Caco-2 (cell line): ENCODE measurements at regions not wholly inside any gene's neighbourhood (a gene's known extent, or its start where the extent isn't known, plus 50 kb on each side); places are given as distances from the start of the nearest gene placed in this dataset.

ENCODE experiments used
- BruUV-seq: library from RNA; stranded (reverse); fragments of 400-500 nt; replicated peaks from 2 replicates; lab custom pipeline; 2021; lab: Mats Ljungman, UMichigan
- CTCF ChIA-PET: fragments of 300-600 bp; sonication (Branson Sonifier 250); formaldehyde crosslinking; loops from one replicate; lab custom pipeline; 2022; ENCODE audit warnings: antibody characterized with exemption; lab: Charles Lee
- POLR2A ChIA-PET: fragments of 300-600 bp; sonication (Branson Sonifier 250); formaldehyde crosslinking; loops from one replicate; lab custom pipeline; 2022; ENCODE audit warnings: antibody characterized with exemption; lab: Charles Lee
- DNase-seq, 2 experiments: peaks; one replicate each; pipeline versions ENCODE4 v3.0.0 to v3.0.0-alpha.2; 2020 to 2022
- H3K27me3 ChIP-seq: replicated peaks from 2 replicates; pipeline ENCODE4 v1.6.0; 2011; ENCODE audit warnings: low read length; ENCODE audit not compliant: control insufficient read depth, insufficient read depth
- H3K36me3 ChIP-seq: 2 replicates; pipeline ENCODE4 v1.5.1; 2011; ENCODE audit warnings: low read length; ENCODE audit not compliant: control insufficient read depth, insufficient read depth
- H3K4me1 ChIP-seq: fragments of 250-450 bp; sonication (Bioruptor Pico); 2 replicates; pipeline ENCODE4 v1.5.1; 2020; ENCODE audit warnings: mild to moderate bottlenecking
- H3K4me3 ChIP-seq: 2 replicates; pipeline ENCODE4 v1.5.1; 2011; ENCODE audit warnings: low read depth, mild to moderate bottlenecking, control low read depth, low read length
- H3K9me3 ChIP-seq: fragments of 250-450 bp; sonication (Bioruptor Pico); 2 replicates; pipeline ENCODE4 v1.5.1; 2020; ENCODE audit warnings: mild to moderate bottlenecking, moderate library complexity
- H3K27ac Mint-ChIP-seq: one replicate; pipeline ENCODE4 v1.8.0; 2022; ENCODE audit warnings: mixed read lengths; ENCODE audit not compliant: unreplicated experiment
- H3K27me3 Mint-ChIP-seq: one replicate; pipeline ENCODE4 v1.8.0; 2022; ENCODE audit warnings: mixed read lengths; ENCODE audit not compliant: insufficient read depth, unreplicated experiment
- H3K36me3 Mint-ChIP-seq: one replicate; pipeline ENCODE4 v1.8.0; 2022; ENCODE audit warnings: mild to moderate bottlenecking, mixed read lengths; ENCODE audit not compliant: insufficient read depth, unreplicated experiment
- H3K4me1 Mint-ChIP-seq: one replicate; pipeline ENCODE4 v1.8.0; 2022; ENCODE audit warnings: low read depth, mixed read lengths; ENCODE audit not compliant: unreplicated experiment
- H3K4me3 Mint-ChIP-seq: one replicate; pipeline ENCODE4 v1.8.0; 2022; ENCODE audit warnings: mild to moderate bottlenecking, moderate library complexity, mixed read lengths; ENCODE audit not compliant: unreplicated experiment
- H3K9me3 Mint-ChIP-seq: one replicate; pipeline ENCODE4 v1.8.0; 2022; ENCODE audit warnings: mixed read lengths; ENCODE audit not compliant: unreplicated experiment
- intact Hi-C: fragments of 100-400 bp; cut with micrococcal nuclease; formaldehyde crosslinking; loops from one replicate; pipeline ENCODE4 v1.10.0; 2022; ENCODE audit not compliant: unreplicated experiment
- TF ChIP-seq, protein P1 (sequence below), 2 experiments: fragments of 200-600 bp in 1 of 2; IDR thresholded peaks; 1 replicate in 1 of 2; 2 replicates in 1 of 2; pipeline versions ENCODE4 v1.5.1 to v1.8.0; 2011 to 2022; ENCODE audit warnings: antibody characterized with exemption in 1 of 2, control low read depth in 1 of 2, inconsistent platforms in 1 of 2, low read depth in 1 of 2, low read length in 1 of 2, mild to moderate bottlenecking in 1 of 2, moderate library complexity in 1 of 2; ENCODE audit not compliant: insufficient read depth in 1 of 2, severe bottlenecking in 1 of 2, unreplicated experiment in 1 of 2

- Mint-ChIP-seq H3K9me3 (no peaks in the 10 kb centered on the region), H3K27ac (no peak overlapping the region), H3K27me3 (no peaks in the 10 kb centered on the region), H3K36me3 (no peaks in the 10 kb centered on the region), H3K4me1 (no peaks in the 10 kb centered on the region), H3K4me3 (no peak overlapping the region)
- ChIA-PET CTCF (interaction anchor here (0.6 kb wide), 1 partner anchor 31 kb away, joined by 3 read pairs; no protein-coding TSS in a partner anchor), POLR2A (no interaction called here)
- Histone ChIP-seq H3K9me3 (no peaks in the 10 kb centered on the region), H3K4me1 (no peaks in the 10 kb centered on the region), H3K36me3 (no peaks in the 10 kb centered on the region), H3K4me3 (no peak overlapping the region), H3K27me3 (no peaks in the 10 kb centered on the region; the same call in 1 of the 2 replicates)
- intact Hi-C loops: no loop called here
- no peak for DNase-seq
- BruUV-seq: no TSS peak
- TF ChIP-seq, protein P1, sequence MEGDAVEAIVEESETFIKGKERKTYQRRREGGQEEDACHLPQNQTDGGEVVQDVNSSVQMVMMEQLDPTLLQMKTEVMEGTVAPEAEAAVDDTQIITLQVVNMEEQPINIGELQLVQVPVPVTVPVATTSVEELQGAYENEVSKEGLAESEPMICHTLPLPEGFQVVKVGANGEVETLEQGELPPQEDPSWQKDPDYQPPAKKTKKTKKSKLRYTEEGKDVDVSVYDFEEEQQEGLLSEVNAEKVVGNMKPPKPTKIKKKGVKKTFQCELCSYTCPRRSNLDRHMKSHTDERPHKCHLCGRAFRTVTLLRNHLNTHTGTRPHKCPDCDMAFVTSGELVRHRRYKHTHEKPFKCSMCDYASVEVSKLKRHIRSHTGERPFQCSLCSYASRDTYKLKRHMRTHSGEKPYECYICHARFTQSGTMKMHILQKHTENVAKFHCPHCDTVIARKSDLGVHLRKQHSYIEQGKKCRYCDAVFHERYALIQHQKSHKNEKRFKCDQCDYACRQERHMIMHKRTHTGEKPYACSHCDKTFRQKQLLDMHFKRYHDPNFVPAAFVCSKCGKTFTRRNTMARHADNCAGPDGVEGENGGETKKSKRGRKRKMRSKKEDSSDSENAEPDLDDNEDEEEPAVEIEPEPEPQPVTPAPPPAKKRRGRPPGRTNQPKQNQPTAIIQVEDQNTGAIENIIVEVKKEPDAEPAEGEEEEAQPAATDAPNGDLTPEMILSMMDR (IDR thresholded peaks at IDR 0.05; ENCODE audit: insufficient read depth in 1 of 2, low read depth in 1 of 2, low read length in 1 of 2, severe bottlenecking in 1 of 2, unreplicated experiment in 1 of 2): no peak
These were observed 142.5 kb downstream of the ACER2 start for GRCh38 chr9:19551124-19551929.

DNA sequence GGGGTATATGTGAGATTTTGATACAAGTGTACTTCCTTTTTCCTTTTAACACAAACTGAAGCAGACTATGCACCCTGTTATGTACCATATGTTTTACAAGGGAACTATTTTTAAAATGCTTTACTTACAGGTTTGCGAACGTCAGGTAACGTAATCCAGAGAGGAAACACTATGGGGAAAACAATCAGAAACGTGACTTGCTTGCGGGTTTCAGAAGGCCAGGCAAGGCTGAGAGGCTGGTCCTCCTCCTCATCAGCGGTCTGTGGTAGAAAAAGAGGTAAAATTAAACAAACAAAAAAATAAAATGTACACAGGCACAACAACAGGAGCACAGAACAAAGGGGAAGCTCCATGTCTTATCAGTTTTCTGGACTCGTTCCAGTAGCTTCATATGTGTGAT is 141.2 kb downstream of the ACER2 start:
- no peak overlapping the region for H3K27ac Mint-ChIP-seq
- CTCF ChIA-PET: no interaction called here

DNA sequence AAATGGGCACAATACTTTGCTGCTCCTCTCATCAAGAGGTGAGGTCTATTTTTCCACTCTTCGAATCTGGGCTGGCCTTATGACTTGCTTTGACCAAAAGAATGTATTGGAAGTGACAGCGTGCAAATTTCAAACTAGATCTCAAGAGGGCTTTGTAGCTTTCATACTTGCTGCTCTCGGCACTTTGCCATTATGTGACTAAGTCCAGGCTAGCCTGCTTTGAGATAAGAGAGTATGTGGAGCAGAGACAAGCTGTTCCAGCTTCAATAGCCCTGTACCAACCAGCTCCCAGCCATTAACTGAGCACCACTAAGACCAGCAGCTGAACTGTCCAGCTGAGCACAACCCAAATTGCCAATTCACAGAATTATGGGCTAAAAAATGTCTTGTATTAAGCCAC is 124.6 kb downstream of the ACER2 start:
- Mint-ChIP-seq H3K4me1 (no peaks in the 10 kb centered on the region), H3K9me3 (no peaks in the 10 kb centered on the region), H3K27me3 (no peaks in the 10 kb centered on the region), H3K4me3 (no peak overlapping the region), H3K27ac (no peak overlapping the region), H3K36me3 (no peaks in the 10 kb centered on the region)
- no peak overlapping the region for H3K4me3 ChIP-seq
- H3K36me3 ChIP-seq: no peaks in the 10 kb centered on the region
- H3K4me1 ChIP-seq: no peaks in the 10 kb centered on the region
- ChIA-PET CTCF (no interaction called here), POLR2A (no interaction called here)
- no peak for DNase-seq
- no peaks in the 10 kb centered on the region for H3K9me3 ChIP-seq
- intact Hi-C loops: no loop called here
- BruUV-seq: no TSS peak
- H3K27me3 ChIP-seq: no peaks in the 10 kb centered on the region
- TF ChIP-seq, protein P1 (IDR thresholded peaks at IDR 0.05; ENCODE audit: insufficient read depth in 1 of 2, low read depth in 1 of 2, low read length in 1 of 2, severe bottlenecking in 1 of 2, unreplicated experiment in 1 of 2): no peak

More for the DNA sequence above, 141.2 kb downstream of the ACER2 start:
- no peaks in the 10 kb centered on the region for H3K4me1 Mint-ChIP-seq
- TF ChIP-seq, protein P1 (IDR thresholded peaks at IDR 0.05; ENCODE audit: insufficient read depth in 1 of 2, low read depth in 1 of 2, low read length in 1 of 2, severe bottlenecking in 1 of 2, unreplicated experiment in 1 of 2): no peak
- Histone ChIP-seq H3K4me3 (no peak overlapping the region), H3K27me3 (no peaks in the 10 kb centered on the region; the same call in 1 of the 2 replicates), H3K4me1 (no peaks in the 10 kb centered on the region), H3K9me3 (no peaks in the 10 kb centered on the region), H3K36me3 (no peaks in the 10 kb centered on the region)
- H3K27me3 Mint-ChIP-seq: peaks cover 1% of the 10 kb centered on the region
- peaks cover 4% of the 10 kb centered on the region for H3K9me3 Mint-ChIP-seq
- no peak overlapping the region for H3K4me3 Mint-ChIP-seq
- BruUV-seq: no TSS peak
- H3K36me3 Mint-ChIP-seq: no peaks in the 10 kb centered on the region
- POLR2A ChIA-PET: no interaction called here
- no peak for DNase-seq
- intact Hi-C loops: no loop called here
